ENCODE measurements at regions not wholly inside any gene's neighbourhood (a gene's known extent, or its start where the extent isn't known, plus 50 kb on each side); places are given as distances from the start of the nearest gene placed in this dataset.
A peak's percentile ranks its signal among the peaks of the same experiment; 100 is the strongest.

DNA sequence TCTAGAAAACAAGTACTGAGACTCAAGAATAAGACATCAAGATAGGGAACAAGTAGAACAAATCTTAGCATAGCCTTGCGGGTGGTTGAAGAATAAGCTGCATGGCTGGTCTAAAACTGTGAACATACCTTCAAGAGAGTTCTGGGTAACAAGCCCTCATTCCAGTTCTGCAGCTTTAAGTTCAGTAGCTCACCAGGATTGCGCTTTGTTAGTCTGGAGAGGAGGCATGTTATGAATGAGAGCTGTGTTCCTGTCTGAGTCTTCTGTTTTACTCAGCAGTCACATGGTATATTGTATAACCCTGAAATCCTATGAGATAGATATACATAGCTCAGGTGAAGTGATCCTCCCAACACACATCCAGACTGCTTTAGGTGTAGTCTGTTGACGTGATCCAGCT, 406.6 kb upstream of the IRAK1BP1 start:
- Histone ChIP-seq H3K27ac (ENCODE audit: low read depth, low read length) (no peak overlapping the region), H2AFZ (ENCODE audit: low read length, unreplicated experiment) (no peak overlapping the region), H3K27me3 (ENCODE audit: insufficient read depth, low read length) (no peaks in the 10 kb centered on the region), H3K4me1 (ENCODE audit: control insufficient read depth, insufficient read depth, low read length, unreplicated experiment) (no peaks in the 10 kb centered on the region), H3K79me2 (ENCODE audit: control insufficient read depth, insufficient read depth, low read length, unreplicated experiment) (no peaks in the 10 kb centered on the region), H3K36me3 (ENCODE audit: insufficient read depth, low read length) (no peaks in the 10 kb centered on the region), H3K4me3 (ENCODE audit: low read depth, low read length) (no peak overlapping the region)

DNA sequence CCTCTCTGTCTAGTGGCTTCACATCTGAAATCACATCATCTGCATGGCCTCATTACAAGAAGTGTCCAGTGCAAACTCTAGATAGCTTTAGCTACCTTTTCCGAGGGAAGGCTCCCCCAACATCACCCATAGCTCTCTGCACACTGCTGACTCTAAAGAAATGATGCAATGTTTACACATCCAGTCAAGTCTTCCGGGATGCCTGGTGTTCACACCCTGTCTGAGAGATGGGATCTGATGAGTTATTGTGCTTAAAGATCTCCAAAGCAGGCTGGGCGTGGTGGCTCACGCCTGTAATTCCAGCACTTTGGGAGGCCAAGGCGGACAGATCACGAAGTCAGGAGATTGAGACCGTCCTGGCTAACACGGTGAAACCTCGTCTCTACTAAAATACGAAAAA, 404.6 kb upstream of the IRAK1BP1 start:
- H3K4me1 ChIP-seq (ENCODE audit: control insufficient read depth, insufficient read depth, low read length, unreplicated experiment) = no peaks in the 10 kb centered on the region
- H3K27me3 ChIP-seq (ENCODE audit: insufficient read depth, low read length) = no peaks in the 10 kb centered on the region
- H3K4me3 ChIP-seq (ENCODE audit: low read depth, low read length) = no peak overlapping the region
- H2AFZ ChIP-seq (ENCODE audit: low read length, unreplicated experiment) = no peak overlapping the region
- H3K27ac ChIP-seq (ENCODE audit: low read depth, low read length) = no peak overlapping the region
- H3K36me3 ChIP-seq (ENCODE audit: insufficient read depth, low read length) = no peaks in the 10 kb centered on the region
- no peaks in the 10 kb centered on the region for H3K79me2 ChIP-seq (ENCODE audit: control insufficient read depth, insufficient read depth, low read length, unreplicated experiment)

DNA sequence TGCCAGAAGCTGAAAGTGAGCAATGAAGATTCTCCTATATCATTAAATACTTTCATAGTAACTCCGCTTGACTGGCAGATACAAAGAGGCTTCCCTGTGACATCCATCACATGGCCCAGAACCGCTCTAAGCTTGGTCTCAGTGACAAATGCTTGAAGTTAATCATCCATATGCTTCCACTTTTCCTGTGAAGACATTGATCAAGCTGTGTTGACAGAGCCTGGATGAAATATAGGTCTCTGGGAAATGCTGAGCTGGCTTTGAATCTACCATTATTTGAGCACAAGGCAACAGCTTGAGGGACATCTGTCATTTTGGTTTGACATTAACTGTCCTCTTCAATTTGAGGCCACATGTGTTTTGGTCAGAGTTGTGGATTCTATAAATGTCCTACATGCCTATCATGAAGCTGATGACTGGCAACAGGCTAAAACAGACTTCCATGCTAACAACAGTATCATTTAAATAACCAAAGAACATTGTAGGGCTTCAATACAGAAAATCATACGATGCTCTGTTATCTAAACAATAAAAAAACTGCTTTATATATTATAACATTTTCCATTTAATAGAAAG, 402.2 kb upstream of the IRAK1BP1 start:
- no peak overlapping the region for H2AFZ ChIP-seq (ENCODE audit: low read length, unreplicated experiment)

DNA sequence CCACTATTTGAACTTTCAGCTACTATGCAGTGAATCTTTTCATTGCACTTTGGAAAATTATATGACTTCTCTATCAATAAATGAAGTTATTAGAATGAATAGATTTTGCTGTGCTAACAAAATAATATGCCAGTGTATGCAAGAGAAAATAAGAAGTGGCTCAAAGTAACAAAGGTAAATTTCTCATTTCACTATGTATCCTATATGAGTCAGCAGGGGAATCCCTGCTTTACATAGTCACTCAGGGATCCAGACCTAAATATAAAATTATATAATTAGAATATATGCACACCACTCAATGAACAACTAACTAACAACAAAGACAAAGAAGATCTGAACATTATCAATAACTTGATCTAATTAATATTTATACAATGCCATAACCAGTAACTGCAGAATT, 390.8 kb upstream of the IRAK1BP1 start:
- Histone ChIP-seq H3K27ac (ENCODE audit: low read depth, low read length) (no peak overlapping the region), H3K27me3 (ENCODE audit: insufficient read depth, low read length) (no peaks in the 10 kb centered on the region), H2AFZ (ENCODE audit: low read length, unreplicated experiment) (no peak overlapping the region), H3K4me1 (ENCODE audit: control insufficient read depth, insufficient read depth, low read length, unreplicated experiment) (no peaks in the 10 kb centered on the region), H3K36me3 (ENCODE audit: insufficient read depth, low read length) (no peaks in the 10 kb centered on the region), H3K4me3 (ENCODE audit: low read depth, low read length) (no peak overlapping the region), H3K79me2 (ENCODE audit: control insufficient read depth, insufficient read depth, low read length, unreplicated experiment) (no peaks in the 10 kb centered on the region)

More for the DNA sequence above, 402.2 kb upstream of the IRAK1BP1 start:
- Histone ChIP-seq H3K79me2 (ENCODE audit: control insufficient read depth, insufficient read depth, low read length, unreplicated experiment) (no peaks in the 10 kb centered on the region), H3K4me3 (ENCODE audit: low read depth, low read length) (no peak overlapping the region), H3K36me3 (ENCODE audit: insufficient read depth, low read length) (no peaks in the 10 kb centered on the region), H3K27ac (ENCODE audit: low read depth, low read length) (no peak overlapping the region), H3K27me3 (ENCODE audit: insufficient read depth, low read length) (no peaks in the 10 kb centered on the region), H3K4me1 (ENCODE audit: control insufficient read depth, insufficient read depth, low read length, unreplicated experiment) (no peaks in the 10 kb centered on the region)

DNA sequence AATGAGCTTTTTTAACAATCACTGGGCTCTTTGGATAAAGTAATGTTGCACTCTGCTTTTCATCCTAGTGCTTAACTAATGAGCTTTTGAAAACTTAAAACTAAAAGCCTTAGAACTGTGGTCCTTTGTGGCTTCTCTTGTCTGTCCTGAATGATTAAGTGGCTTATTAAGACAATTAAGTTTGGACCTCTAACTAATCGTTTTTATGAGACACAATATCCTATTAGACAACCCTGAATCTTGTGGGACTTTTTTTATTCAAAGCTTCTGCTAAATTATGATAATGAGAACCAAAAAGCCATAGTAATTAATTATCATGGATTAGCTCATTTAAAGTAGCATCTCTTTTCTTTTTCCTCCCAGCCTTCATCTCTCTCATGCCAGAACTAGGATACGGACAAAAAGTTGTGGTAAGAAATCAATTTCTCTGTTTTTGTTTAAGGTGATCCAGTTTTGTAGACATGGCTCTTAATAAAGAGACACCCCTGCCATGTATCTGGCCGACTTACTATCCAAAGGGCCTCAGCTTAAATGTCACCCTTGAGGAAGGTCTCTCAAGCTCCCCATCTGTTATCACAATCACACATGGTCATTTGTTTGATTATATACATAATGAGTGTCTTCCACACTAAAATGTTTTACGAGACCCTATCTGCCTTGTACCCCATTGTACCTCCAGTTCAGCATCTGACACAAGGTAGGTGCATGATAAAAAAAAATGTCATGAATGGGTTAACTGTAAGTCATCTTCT, 384.4 kb upstream of the IRAK1BP1 start:
- Histone ChIP-seq H3K27me3 (ENCODE audit: insufficient read depth, low read length) (no peaks in the 10 kb centered on the region), H3K36me3 (ENCODE audit: insufficient read depth, low read length) (no peaks in the 10 kb centered on the region), H3K79me2 (ENCODE audit: control insufficient read depth, insufficient read depth, low read length, unreplicated experiment) (no peaks in the 10 kb centered on the region), H2AFZ (ENCODE audit: low read length, unreplicated experiment) (no peak overlapping the region), H3K4me3 (ENCODE audit: low read depth, low read length) (no peak overlapping the region), H3K4me1 (ENCODE audit: control insufficient read depth, insufficient read depth, low read length, unreplicated experiment) (peaks cover 31% of the 10 kb centered on the region), H3K27ac (ENCODE audit: low read depth, low read length) (no peak overlapping the region)

DNA sequence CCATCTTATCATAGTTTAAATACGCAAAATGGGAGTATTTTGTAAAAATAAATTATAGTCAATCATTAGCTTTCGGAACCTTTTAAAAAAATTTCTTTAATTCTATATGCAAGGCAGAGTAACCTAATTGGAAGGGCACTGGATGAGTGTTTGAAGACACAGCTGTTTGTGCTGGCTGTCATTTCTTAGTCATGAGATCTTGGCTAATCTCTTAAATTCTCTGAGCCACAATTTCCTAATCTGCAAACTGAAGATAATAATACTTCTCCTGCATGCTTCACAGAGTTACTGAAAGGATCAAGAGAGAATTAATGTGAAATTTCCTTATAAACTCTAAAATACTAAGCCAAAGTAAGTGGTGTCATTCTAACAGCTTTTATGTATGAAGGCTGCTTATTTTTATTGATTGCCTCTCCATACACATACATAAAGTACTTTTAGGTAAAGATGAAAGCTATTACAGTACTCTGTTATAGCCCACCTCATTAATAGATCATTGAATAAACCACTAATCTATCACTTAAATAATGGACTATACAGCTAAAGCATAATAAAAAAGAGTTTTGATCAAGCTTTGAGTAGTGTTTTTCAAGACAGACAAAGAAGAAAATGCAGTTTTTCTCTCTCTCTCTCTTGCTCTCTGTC, 383.7 kb upstream of the IRAK1BP1 start:
- H2AFZ ChIP-seq (ENCODE audit: low read length, unreplicated experiment) = no peak overlapping the region
- no peak overlapping the region for H3K4me3 ChIP-seq (ENCODE audit: low read depth, low read length)
- no peaks in the 10 kb centered on the region for H3K36me3 ChIP-seq (ENCODE audit: insufficient read depth, low read length)
- H3K4me1 ChIP-seq (ENCODE audit: control insufficient read depth, insufficient read depth, low read length, unreplicated experiment) = peaks cover 36% of the 10 kb centered on the region
- H3K27me3 ChIP-seq (ENCODE audit: insufficient read depth, low read length) = no peaks in the 10 kb centered on the region
- H3K27ac ChIP-seq (ENCODE audit: low read depth, low read length) = no peak overlapping the region
- no peaks in the 10 kb centered on the region for H3K79me2 ChIP-seq (ENCODE audit: control insufficient read depth, insufficient read depth, low read length, unreplicated experiment)

DNA sequence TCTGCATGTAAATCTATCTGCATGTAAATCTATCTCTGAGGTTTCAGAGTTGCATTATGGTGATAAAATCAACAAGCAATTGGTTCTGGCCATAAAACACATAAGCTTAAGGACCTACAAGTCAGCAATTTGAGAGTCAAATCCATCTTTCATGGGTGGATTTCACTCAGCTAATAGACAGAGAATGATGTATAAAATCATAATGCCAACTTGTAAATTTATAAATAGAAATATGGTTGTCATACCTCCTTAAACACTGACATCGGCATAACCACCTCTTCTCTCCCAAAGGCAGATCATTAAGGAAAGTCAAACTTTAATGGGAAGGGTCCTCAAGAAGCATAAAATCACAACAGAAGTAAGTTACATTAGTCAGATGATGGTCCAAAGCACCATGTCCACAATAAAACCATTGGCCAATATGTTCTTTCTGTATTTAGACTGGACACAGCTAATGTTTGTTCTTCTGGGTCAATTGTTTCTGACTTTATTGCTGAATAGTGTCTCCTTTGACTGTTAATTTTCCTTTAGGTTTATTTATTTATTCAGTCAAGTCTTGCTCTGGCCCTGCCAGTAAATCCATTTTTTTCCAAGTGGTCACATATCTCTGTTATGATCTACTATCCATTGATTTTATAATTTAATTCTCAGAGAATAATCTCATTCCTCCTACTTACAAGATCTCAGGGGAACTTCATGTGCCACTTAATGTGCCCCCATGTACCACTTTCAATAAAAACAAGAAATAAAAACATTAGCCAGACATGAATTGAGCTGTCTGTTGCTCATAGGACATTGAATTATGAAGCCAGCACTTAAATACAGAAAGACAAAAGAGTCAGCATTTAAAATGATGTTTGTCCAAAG, 382.9 kb upstream of the IRAK1BP1 start:
- Histone ChIP-seq H2AFZ (ENCODE audit: low read length, unreplicated experiment) (no peak overlapping the region), H3K27me3 (ENCODE audit: insufficient read depth, low read length) (no peaks in the 10 kb centered on the region), H3K79me2 (ENCODE audit: control insufficient read depth, insufficient read depth, low read length, unreplicated experiment) (no peaks in the 10 kb centered on the region), H3K4me1 (ENCODE audit: control insufficient read depth, insufficient read depth, low read length, unreplicated experiment) (peaks cover 44% of the 10 kb centered on the region), H3K27ac (ENCODE audit: low read depth, low read length) (no peak overlapping the region; the same call in 1 of the 2 replicates), H3K36me3 (ENCODE audit: insufficient read depth, low read length) (no peaks in the 10 kb centered on the region), H3K4me3 (ENCODE audit: low read depth, low read length) (no peak overlapping the region)

DNA sequence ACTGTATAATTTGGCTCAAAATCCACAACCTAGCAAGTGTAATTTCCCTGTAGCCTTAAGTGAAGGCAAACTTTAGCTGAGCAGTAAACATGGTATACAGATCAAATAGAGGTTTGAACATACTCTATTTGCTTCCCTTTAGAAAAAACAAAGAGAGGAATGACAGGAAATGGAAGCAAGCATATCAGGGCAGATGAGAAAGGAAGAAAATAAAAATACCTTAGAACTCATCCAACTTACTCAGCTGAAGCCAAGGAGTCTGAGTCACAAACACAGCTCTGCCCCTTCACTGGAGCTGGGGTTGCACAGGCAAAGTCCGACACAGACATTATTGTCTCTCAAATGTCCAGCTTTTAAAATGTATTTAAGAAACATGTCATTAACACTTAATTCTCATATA, 379.9 kb upstream of the IRAK1BP1 start:
- Histone ChIP-seq H3K27ac (ENCODE audit: low read depth, low read length) (peak overlapping the region; percentile 6; the same call in 1 of the 2 replicates), H3K4me3 (ENCODE audit: low read depth, low read length) (peak overlapping the region; percentile 9; the same call in 1 of the 2 replicates), H3K27me3 (ENCODE audit: insufficient read depth, low read length) (no peaks in the 10 kb centered on the region), H3K79me2 (ENCODE audit: control insufficient read depth, insufficient read depth, low read length, unreplicated experiment) (no peaks in the 10 kb centered on the region), H3K4me1 (ENCODE audit: control insufficient read depth, insufficient read depth, low read length, unreplicated experiment) (peaks cover 55% of the 10 kb centered on the region), H3K36me3 (ENCODE audit: insufficient read depth, low read length) (no peaks in the 10 kb centered on the region), H2AFZ (ENCODE audit: low read length, unreplicated experiment) (peak overlapping the region; percentile 61)

DNA sequence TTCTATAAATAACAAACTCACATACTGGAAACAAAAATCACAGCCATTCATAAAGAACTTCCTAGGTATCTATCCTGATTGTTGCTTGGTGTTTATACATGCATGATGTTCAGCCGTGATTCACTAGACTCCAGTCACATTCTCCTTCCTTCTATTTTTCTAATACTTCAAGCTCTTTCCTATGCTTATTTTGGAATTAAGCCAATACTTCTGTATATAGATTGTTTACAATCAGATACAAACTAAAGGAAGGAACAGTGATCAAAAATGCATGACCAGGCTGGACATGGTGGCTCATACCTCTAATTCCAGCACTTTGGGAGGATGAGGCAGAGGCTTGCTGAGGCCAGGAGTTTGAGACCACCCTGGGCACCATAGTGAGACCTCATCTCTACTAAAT, 377.5 kb upstream of the IRAK1BP1 start:
- H3K4me1 ChIP-seq (ENCODE audit: control insufficient read depth, insufficient read depth, low read length, unreplicated experiment) = peaks cover 50% of the 10 kb centered on the region
- peak overlapping the region; percentile 36; the same call in 1 of the 2 replicates for H3K4me3 ChIP-seq (ENCODE audit: low read depth, low read length)
- H2AFZ ChIP-seq (ENCODE audit: low read length, unreplicated experiment) = peak overlapping the region; percentile 91
- H3K36me3 ChIP-seq (ENCODE audit: insufficient read depth, low read length) = no peaks in the 10 kb centered on the region
- H3K27ac ChIP-seq (ENCODE audit: low read depth, low read length) = peak overlapping the region; percentile 36; the same call in 1 of the 2 replicates
- H3K79me2 ChIP-seq (ENCODE audit: control insufficient read depth, insufficient read depth, low read length, unreplicated experiment) = no peaks in the 10 kb centered on the region
- no peaks in the 10 kb centered on the region for H3K27me3 ChIP-seq (ENCODE audit: insufficient read depth, low read length)

DNA sequence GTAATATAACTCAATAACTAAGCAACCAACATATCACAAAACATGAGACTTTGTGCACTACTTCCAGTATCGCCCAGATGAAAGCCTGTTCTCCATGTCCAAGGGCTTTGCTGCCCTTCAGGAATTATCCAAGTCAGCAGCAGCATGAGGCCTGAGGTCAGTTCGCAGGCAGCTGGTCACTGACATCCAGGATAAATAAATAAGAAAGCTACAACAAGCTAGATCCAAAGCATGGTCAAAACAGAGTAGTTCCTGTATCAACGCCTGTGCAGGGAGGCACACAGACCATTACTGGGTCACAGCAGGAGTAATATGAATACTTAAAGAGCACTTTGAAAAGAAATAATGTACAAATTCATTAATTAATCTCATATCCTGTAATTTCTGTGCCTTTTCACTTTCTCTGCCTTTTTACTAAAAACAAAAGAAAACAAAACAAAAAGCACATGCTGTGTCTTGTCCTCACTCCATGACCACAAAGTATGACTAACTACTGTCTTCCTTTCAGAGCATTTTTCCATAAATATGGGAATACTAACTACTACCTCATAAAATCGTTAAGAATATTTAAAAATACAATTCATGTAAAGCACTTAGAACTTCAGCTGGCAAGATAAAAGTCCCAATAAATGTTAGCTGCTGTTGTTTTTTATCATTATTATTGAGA, 374.9 kb upstream of the IRAK1BP1 start:
- Histone ChIP-seq H3K4me1 (ENCODE audit: control insufficient read depth, insufficient read depth, low read length, unreplicated experiment) (peaks cover 38% of the 10 kb centered on the region), H2AFZ (ENCODE audit: low read length, unreplicated experiment) (peak overlapping the region; percentile 63), H3K79me2 (ENCODE audit: control insufficient read depth, insufficient read depth, low read length, unreplicated experiment) (no peaks in the 10 kb centered on the region), H3K4me3 (ENCODE audit: low read depth, low read length) (no peak overlapping the region), H3K27me3 (ENCODE audit: insufficient read depth, low read length) (no peaks in the 10 kb centered on the region), H3K27ac (ENCODE audit: low read depth, low read length) (peak overlapping the region; percentile 10; the same call in 1 of the 2 replicates), H3K36me3 (ENCODE audit: insufficient read depth, low read length) (no peaks in the 10 kb centered on the region)
